H1 (cell line): ENCODE measurements at regions not wholly inside any gene's neighbourhood (a gene's known extent, or its start where the extent isn't known, plus 50 kb on each side); places are given as distances from the start of the nearest gene placed in this dataset.

Source experiments
- CTCF ChIA-PET: fragments of 300-600 bp; sonication (Branson Sonifier 250); formaldehyde crosslinking; loops from one replicate; lab custom pipeline; 2021; ENCODE audit not compliant: partially characterized antibody; lab: Charles Lee
- POLR2A ChIA-PET: fragments of 300-600 bp; sonication (Branson Sonifier 250); formaldehyde crosslinking; loops from one replicate; lab custom pipeline; 2021; ENCODE audit warnings: inconsistent platforms; ENCODE audit not compliant: partially characterized antibody; lab: Charles Lee
- DNase-seq, 2 experiments: peaks; one replicate each; pipeline versions ENCODE4 v3.0.0 to v3.0.0-alpha.2; 2010 to 2022; ENCODE audit warnings: low spot score in 2 of 2, low read depth in 1 of 2, mixed read lengths in 1 of 2
- FAIRE-seq: peaks from 2 replicates; lab custom pipeline; 2011; peaks lifted over from hg19 to GRCh38; lab: Jason Lieb, UNC
- H2AFZ ChIP-seq: 2 replicates; pipeline ENCODE4 v1.8.1; 2012; ENCODE audit warnings: low read length, inconsistent platforms
- H2AK5ac ChIP-seq: 2 replicates; pipeline ENCODE4 v1.6.1; 2013; ENCODE audit warnings: low read depth, low read length
- H2BK120ac ChIP-seq: replicated peaks from 2 replicates; pipeline ENCODE3; 2013; ENCODE audit warnings: low read depth, low read length, inconsistent platforms
- H2BK12ac ChIP-seq: 2 replicates; pipeline ENCODE4 v1.6.1; 2013; ENCODE audit warnings: low read depth, low read length
- H2BK15ac ChIP-seq: 2 replicates; pipeline ENCODE4 v1.6.1; 2013; ENCODE audit warnings: low read length
- H2BK20ac ChIP-seq: 2 replicates; pipeline ENCODE4 v1.6.1; 2013; ENCODE audit warnings: low read length
- H2BK5ac ChIP-seq: 2 replicates; pipeline ENCODE4 v1.6.1; 2013; ENCODE audit warnings: low read depth, low read length
- H3K14ac ChIP-seq: 2 replicates; pipeline ENCODE4 v1.6.1; 2013; ENCODE audit warnings: inconsistent platforms; ENCODE audit not compliant: insufficient read length
- H3K18ac ChIP-seq: 2 replicates; pipeline ENCODE4 v1.6.1; 2013; ENCODE audit warnings: low read length; ENCODE audit errors: extremely low read depth
- H3K23ac ChIP-seq: 2 replicates; pipeline ENCODE4 v1.6.1; 2013; ENCODE audit warnings: inconsistent platforms; ENCODE audit not compliant: insufficient read length
- H3K23me2 ChIP-seq: 2 replicates; pipeline ENCODE4 v1.6.1; 2013; ENCODE audit warnings: low read depth, low read length
- H3K27ac ChIP-seq: 2 replicates; pipeline ENCODE4 v1.6.1; 2011; ENCODE audit warnings: low read depth, low read length, inconsistent platforms
- H3K27me3 ChIP-seq, 4 experiments: replicated peaks in 1 of 4; 1 replicate in 1 of 4; 2 replicates in 3 of 4; pipeline versions ENCODE4 v1.6.1 to v1.8.1; 2011 to 2013; ENCODE audit warnings: low read length in 3 of 4, mild to moderate bottlenecking in 3 of 4, inconsistent platforms in 2 of 4, mixed read lengths in 2 of 4, moderate library complexity in 1 of 4; ENCODE audit not compliant: control insufficient read depth in 3 of 4, insufficient read depth in 3 of 4; ENCODE audit errors: extremely low read depth in 1 of 4
- H3K36me3 ChIP-seq, 4 experiments: 2 replicates each; pipeline versions ENCODE4 v1.6.1 to v1.8.1; 2011 to 2013; ENCODE audit warnings: mild to moderate bottlenecking in 4 of 4, low read length in 3 of 4, moderate library complexity in 2 of 4, control low read depth in 1 of 4, inconsistent platforms in 1 of 4; ENCODE audit not compliant: insufficient read depth in 4 of 4, control insufficient read depth in 2 of 4
- H3K4ac ChIP-seq: replicated peaks from 2 replicates; pipeline ENCODE3; 2013; ENCODE audit warnings: low read length, low read depth, mixed read lengths, inconsistent platforms; ENCODE audit not compliant: insufficient read length
- H3K4me1 ChIP-seq, 4 experiments: replicated peaks in 1 of 4; 1 replicate in 1 of 4; 2 replicates in 3 of 4; pipeline versions ENCODE4 v1.6.1 to v1.8.1; 2011 to 2013; ENCODE audit warnings: low read length in 3 of 4, inconsistent platforms in 2 of 4, mixed read lengths in 1 of 4; ENCODE audit not compliant: insufficient read depth in 4 of 4, control insufficient read depth in 3 of 4
- H3K4me2 ChIP-seq, 2 experiments: 2 replicates each; pipeline versions ENCODE4 v1.6.1 to v1.8.1; 2011 to 2013; ENCODE audit warnings: low read depth in 2 of 2, low read length in 2 of 2, control low read depth in 1 of 2, inconsistent platforms in 1 of 2, mild to moderate bottlenecking in 1 of 2; ENCODE audit not compliant: insufficient read depth in 1 of 2
- H3K4me3 ChIP-seq, 4 experiments: fragments of 200-600, 300-600 bp in 1 of 4; sonication (generic), shearing (Covaris generic), sonication (Bioruptor Twin) in 1 of 4; 2 replicates each; pipeline versions ENCODE4 v1.5.1 to v1.8.1; 2011 to 2016; ENCODE audit warnings: low read length in 4 of 4, low read depth in 3 of 4, control low read depth in 2 of 4, inconsistent platforms in 2 of 4, mild to moderate bottlenecking in 2 of 4, mixed read lengths in 1 of 4, moderate library complexity in 1 of 4; ENCODE audit not compliant: insufficient read depth in 2 of 4; ENCODE audit errors: extremely low read depth in 1 of 4
- H3K56ac ChIP-seq: replicated peaks from 2 replicates; pipeline ENCODE3; 2013; ENCODE audit warnings: low read depth, mild to moderate bottlenecking, mixed read lengths, low read length, inconsistent platforms; ENCODE audit not compliant: insufficient read length
- H3K79me1 ChIP-seq: 2 replicates; pipeline ENCODE4 v1.6.1; 2013; ENCODE audit warnings: low read depth, low read length, control low read depth
- H3K79me2 ChIP-seq, 2 experiments: 2 replicates each; pipeline versions ENCODE4 v1.6.1 to v1.8.1; 2012 to 2013; ENCODE audit warnings: low read length in 2 of 2, mild to moderate bottlenecking in 2 of 2, inconsistent platforms in 1 of 2; ENCODE audit not compliant: insufficient read depth in 2 of 2, control insufficient read depth in 1 of 2
- H3K9ac ChIP-seq, 4 experiments: replicated peaks in 1 of 4; 1 replicate in 1 of 4; 2 replicates in 3 of 4; pipeline versions ENCODE4 v1.6.1 to v1.8.1; 2011 to 2013; ENCODE audit warnings: low read depth in 3 of 4, low read length in 3 of 4, control low read depth in 2 of 4, mild to moderate bottlenecking in 2 of 4, moderate library complexity in 2 of 4, inconsistent platforms in 1 of 4; ENCODE audit errors: extremely low read depth in 1 of 4
- H3K9me3 ChIP-seq, 2 experiments: 2 replicates each; pipeline versions ENCODE4 v1.6.1 to v1.8.1; 2012 to 2013; ENCODE audit warnings: mild to moderate bottlenecking in 2 of 2, moderate library complexity in 2 of 2, control low read depth in 1 of 2, inconsistent platforms in 1 of 2, low read depth in 1 of 2, low read length in 1 of 2, mixed read lengths in 1 of 2; ENCODE audit not compliant: insufficient read depth in 2 of 2
- H4K20me1 ChIP-seq, 2 experiments: replicated peaks in 1 of 2; 2 replicates each; pipeline versions ENCODE3 to v1.8.1; 2011 to 2013; ENCODE audit warnings: inconsistent platforms in 2 of 2, low read length in 2 of 2, mild to moderate bottlenecking in 1 of 2; ENCODE audit not compliant: insufficient read depth in 2 of 2, control insufficient read depth in 1 of 2
- H4K5ac ChIP-seq: 2 replicates; pipeline ENCODE4 v1.6.1; 2013; ENCODE audit warnings: low read length, low read depth, mixed read lengths, inconsistent platforms; ENCODE audit not compliant: insufficient read length
- H4K8ac ChIP-seq: 2 replicates; pipeline ENCODE4 v1.8.0; 2013; ENCODE audit warnings: mild to moderate bottlenecking, moderate library complexity, low read length, inconsistent platforms; ENCODE audit not compliant: insufficient read depth; ENCODE audit errors: extremely low read depth
- H4K91ac ChIP-seq: replicated peaks from 2 replicates; pipeline ENCODE3; 2013; ENCODE audit warnings: low read length, mixed read lengths, inconsistent platforms; ENCODE audit not compliant: insufficient read length
- BCL11A ChIP-seq, 2 experiments: IDR thresholded peaks; one replicate each; pipeline ENCODE4 v1.6.1; 2011; ENCODE audit warnings: low read depth in 2 of 2, low read length in 2 of 2, mild to moderate bottlenecking in 2 of 2
- GABPA ChIP-seq: IDR thresholded peaks from 2 replicates; pipeline ENCODE4 v1.6.1; 2011; ENCODE audit warnings: mild to moderate bottlenecking, low read length, moderate library complexity, borderline replicate concordance; ENCODE audit not compliant: insufficient read depth
- RAD21 ChIP-seq, 2 experiments: IDR thresholded peaks in 1 of 2; conservative IDR thresholded peaks in 1 of 2; 2 replicates each; pipeline ENCODE4 v1.6.1; 2011; ENCODE audit warnings: low read depth in 2 of 2, low read length in 2 of 2, improper control_type of control experiment in 1 of 2, inconsistent platforms in 1 of 2, mild to moderate bottlenecking in 1 of 2, moderate library complexity in 1 of 2
- RBBP5 ChIP-seq: IDR thresholded peaks from 2 replicates; pipeline ENCODE4 v1.7.1; 2012; ENCODE audit warnings: low read depth, mild to moderate bottlenecking, inconsistent platforms, low read length, moderate library complexity, borderline replicate concordance
- WGBS, 2 experiments: shearing (Covaris generic) in 1 of 2; methylation state at CpG; one replicate each; pipeline versions ENCODE4 v1.1.6 to v1.1.7; 2013 to 2015; ENCODE audit warnings: low lambda C conversion rate in 2 of 2, mixed read lengths in 2 of 2, inconsistent platforms in 1 of 2, low coverage in 1 of 2, missing lambda C conversion rate in 1 of 2; ENCODE audit not compliant: insufficient replicate concordance in 2 of 2, insufficient coverage in 1 of 2, insufficient read length in 1 of 2; ENCODE audit errors: extremely low coverage in 1 of 2, missing lambda C conversion rate in 1 of 2; 5-methylcytosine and 5-hydroxymethylcytosine counted together

DNA sequence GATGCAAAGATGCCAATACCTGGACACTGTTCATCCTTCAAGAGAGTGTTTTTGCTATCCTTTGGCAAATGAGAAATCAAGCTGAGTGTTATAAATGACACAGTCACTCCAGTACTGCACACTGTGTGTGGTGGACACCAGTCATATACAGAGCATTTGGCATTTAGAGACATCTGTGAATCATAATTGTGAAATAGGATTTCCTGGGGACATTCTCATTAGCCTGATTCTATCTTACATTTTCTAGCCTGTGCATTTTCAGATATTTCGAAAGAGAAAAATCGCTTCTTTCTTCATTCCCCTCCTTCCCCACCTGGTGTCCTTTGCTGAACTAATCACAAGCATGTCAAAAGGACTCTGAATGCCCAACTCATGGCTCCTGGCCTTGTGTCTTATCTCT is 781.0 kb upstream of the ARGLU1 start:
- Histone ChIP-seq H2BK12ac (no peak overlapping the region), H3K9me3 (no peaks in the 10 kb centered on the region), H3K56ac (no peak overlapping the region), H2AFZ (no peak overlapping the region), H3K14ac (no peak overlapping the region), H3K36me3 (no peaks in the 10 kb centered on the region), H2AK5ac (no peak overlapping the region), H3K18ac (no peak overlapping the region), H3K79me2 (no peaks in the 10 kb centered on the region), H3K4me3 (no peak overlapping the region), H4K91ac (no peak overlapping the region), H2BK120ac (no peak overlapping the region), H4K8ac (no peak overlapping the region), H3K4ac (no peak overlapping the region), H2BK5ac (no peak overlapping the region), H3K9ac (no peak overlapping the region), H3K4me2 (no peak overlapping the region), H3K23me2 (no peaks in the 10 kb centered on the region), H3K27ac (no peak overlapping the region), H4K20me1 (no peaks in the 10 kb centered on the region), H3K27me3 (no peaks in the 10 kb centered on the region), H4K5ac (no peak overlapping the region), H3K79me1 (no peaks in the 10 kb centered on the region), H2BK15ac (no peak overlapping the region), H3K4me1 (no peaks in the 10 kb centered on the region; a peak in 1 of 7 replicates), H2BK20ac (no peak overlapping the region), H3K23ac (no peak overlapping the region)
- TF ChIP-seq GABPA (no peak), BCL11A (IDR thresholded peaks at IDR 0.05; ENCODE audit: low read depth in 2 of 2, low read length in 2 of 2) (no peak), RAD21 (IDR thresholded peaks at IDR 0.05 in 1 of 2, conservative IDR thresholded peaks at IDR 0.05 in 1 of 2; ENCODE audit: low read depth in 2 of 2, low read length in 2 of 2) (no peak), RBBP5 (no peak)
- DNase-seq (no peak), FAIRE-seq (no peak)
- 90% methylated on average over 2 of the region's 2 CpGs; no CpG with 5 or more reads in 1 of the 2 experiments for WGBS, 2 experiments
- CTCF ChIA-PET, result no interaction called here
- POLR2A ChIA-PET, result no interaction called here
